GM23338 (cell line): ENCODE measurements at regions not wholly inside any gene's neighbourhood (a gene's known extent, or its start where the extent isn't known, plus 50 kb on each side); places are given as distances from the start of the nearest gene placed in this dataset.

ENCODE experiments used
- ATAC-seq: fragments of 200-7000 bp; cut with Tn5 transposase; 3 replicates; pipeline ENCODE4 v1.9.1; 2020
- DNase-seq: peaks from one replicate; pipeline ENCODE4 v3.0.0-alpha.2; 2015; ENCODE audit warnings: low spot score
- H2AFZ ChIP-seq: fragments of 200-600 bp; sonication (generic); 2 replicates; pipeline ENCODE4 v1.8.0; 2016; ENCODE audit warnings: antibody characterized with exemption, mild to moderate bottlenecking, moderate library complexity
- H3F3A ChIP-seq: fragments of 200-600 bp; sonication (generic); replicated peaks from 2 replicates; pipeline ENCODE4 v1.8.0; 2017; ENCODE audit warnings: antibody characterized with exemption, mixed run types, low read depth
- H3K27ac ChIP-seq: fragments of 200-600 bp; sonication (generic); 2 replicates; pipeline ENCODE4 v1.6.1; 2016; ENCODE audit warnings: low read depth
- H3K27me3 ChIP-seq: fragments of 200-600 bp; sonication (generic); 2 replicates; pipeline ENCODE4 v1.8.0; 2016; ENCODE audit warnings: mild to moderate bottlenecking, mixed run types, moderate library complexity; ENCODE audit not compliant: insufficient read depth
- H3K36me3 ChIP-seq: fragments of 200-600 bp; sonication (generic); 2 replicates; pipeline ENCODE4 v1.8.0; 2016; ENCODE audit warnings: mild to moderate bottlenecking; ENCODE audit not compliant: insufficient read depth
- H3K4me1 ChIP-seq: fragments of 200-600 bp; sonication (generic); 2 replicates; pipeline ENCODE4 v1.8.0; 2016; ENCODE audit warnings: mild to moderate bottlenecking, moderate library complexity; ENCODE audit not compliant: insufficient read depth
- H3K4me2 ChIP-seq: fragments of 200-600 bp; sonication (generic); 2 replicates; pipeline ENCODE4 v1.7.1; 2017; ENCODE audit warnings: mixed run types
- H3K4me3 ChIP-seq: fragments of 200-600 bp; sonication (generic); 2 replicates; pipeline ENCODE4 v1.6.1; 2016; ENCODE audit warnings: mixed run types
- H3K79me2 ChIP-seq: fragments of 200-600 bp; sonication (generic); replicated peaks from 2 replicates; pipeline ENCODE4 v1.8.0; 2017; ENCODE audit warnings: mild to moderate bottlenecking; ENCODE audit not compliant: insufficient read depth
- H3K9me2 ChIP-seq: fragments of 200-600 bp; sonication (generic); 2 replicates; pipeline ENCODE4 v1.8.0; 2017; ENCODE audit not compliant: insufficient read depth
- H4K20me1 ChIP-seq: fragments of 200-600 bp; sonication (generic); replicated peaks from 2 replicates; pipeline ENCODE4 v1.8.0; 2017; ENCODE audit warnings: mild to moderate bottlenecking; ENCODE audit not compliant: insufficient read depth
- H3K27ac Mint-ChIP-seq: 2 replicates; pipeline ENCODE4 v1.8.0; 2020; ENCODE audit warnings: inconsistent platforms, mild to moderate bottlenecking, moderate library complexity, mixed read lengths
- H3K27me3 Mint-ChIP-seq: 3 replicates; pipeline ENCODE4 v1.8.0; 2022; ENCODE audit warnings: low read depth, mild to moderate bottlenecking, moderate library complexity, mixed read lengths, inconsistent platforms; ENCODE audit not compliant: insufficient read depth, poor library complexity
- H3K36me3 Mint-ChIP-seq: 3 replicates; pipeline ENCODE4 v1.8.0; 2021; ENCODE audit warnings: low read depth, mild to moderate bottlenecking, inconsistent platforms, moderate library complexity, mixed read lengths
- H3K4me1 Mint-ChIP-seq: 3 replicates; pipeline ENCODE4 v1.8.0; 2020; ENCODE audit warnings: mild to moderate bottlenecking, inconsistent platforms, mixed read lengths
- H3K4me3 Mint-ChIP-seq: 3 replicates; pipeline ENCODE4 v1.8.0; 2021; ENCODE audit warnings: moderate library complexity, mild to moderate bottlenecking, inconsistent platforms, mixed read lengths
- H3K9me3 Mint-ChIP-seq: 3 replicates; pipeline ENCODE4 v1.8.0; 2020; ENCODE audit warnings: moderate library complexity, mild to moderate bottlenecking, inconsistent platforms, mixed read lengths
- CREB1 ChIP-seq: fragments of 250-450 bp; sonication (Bioruptor Pico); IDR thresholded peaks from 2 replicates; pipeline ENCODE4 v1.5.0; 2020; ENCODE audit warnings: low read depth, mild to moderate bottlenecking, moderate library complexity
- EZH2phosphoT487 ChIP-seq: fragments of 200-600 bp; sonication (generic); IDR thresholded peaks from one replicate; pipeline ENCODE4 v1.8.1; 2018; ENCODE audit warnings: antibody characterized with exemption; ENCODE audit not compliant: unreplicated experiment
- JUNB ChIP-seq: IDR thresholded peaks from one replicate; pipeline ENCODE4 v1.6.1; 2016; ENCODE audit warnings: antibody characterized with exemption; ENCODE audit not compliant: unreplicated experiment
- REST ChIP-seq: IDR thresholded peaks from one replicate; pipeline ENCODE4 v1.6.1; 2018; ENCODE audit warnings: antibody characterized with exemption; ENCODE audit not compliant: unreplicated experiment
- STAT1 ChIP-seq: IDR thresholded peaks from one replicate; pipeline ENCODE4 v1.6.1; 2016; ENCODE audit warnings: antibody characterized with exemption; ENCODE audit not compliant: unreplicated experiment
- ZNF462 ChIP-seq: fragments of 250-450 bp; sonication (Bioruptor Pico); IDR thresholded peaks from 2 replicates; pipeline ENCODE4 v1.5.0; 2020; ENCODE audit warnings: mild to moderate bottlenecking, moderate library complexity

GRCh38 chr12:42789808-42790760 is 200.5 kb upstream of the PRICKLE1 start:
- Histone ChIP-seq H3K4me3 (no peak overlapping the region), H3K27me3 (no peaks in the 10 kb centered on the region), H3K4me1 (0 out of 2 replicates have a peak, but pooled peaks cover under 1% of the 10 kb centered on the region), H3K27ac (no peak overlapping the region), H4K20me1 (no peaks in the 10 kb centered on the region), H3K79me2 (no peaks in the 10 kb centered on the region), H3F3A (no peaks in the 10 kb centered on the region), H3K36me3 (no peaks in the 10 kb centered on the region), H3K9me2 (no peaks in the 10 kb centered on the region), H3K4me2 (no peak overlapping the region), H2AFZ (no peak overlapping the region)
- DNase-seq = no peak
- Mint-ChIP-seq H3K9me3 (no peaks in the 10 kb centered on the region), H3K27me3 (peaks cover 2% of the 10 kb centered on the region), H3K36me3 (no peaks in the 10 kb centered on the region), H3K4me3 (no peak overlapping the region), H3K4me1 (peaks cover 7% of the 10 kb centered on the region; the same call in 1 of the 3 replicates), H3K27ac (no peak overlapping the region)
- TF ChIP-seq ZNF462 = no peak
- no peak for TF ChIP-seq CREB1 (CRISPR knock-in tag)
- no peak for TF ChIP-seq JUNB
- TF ChIP-seq EZH2phosphoT487 = no peak
- TF ChIP-seq REST = no peak
- TF ChIP-seq STAT1 = no peak
- no peak for ATAC-seq
